Coronary artery (tissue), 2 donors: ENCODE measurements at regions not wholly inside any gene's neighbourhood (a gene's known extent, or its start where the extent isn't known, plus 50 kb on each side); places are given as distances from the start of the nearest gene placed in this dataset.
"Not testable (repeated sequence)": the region's sequence is repeated elsewhere in the genome, so short reads cannot be mapped to it uniquely, and the experiment has no call there.

Source experiments
- DNase-seq: peaks from one replicate; pipeline ENCODE4 v3.0.0-alpha.2; 2017; ENCODE audit warnings: low spot score
- H3K27ac ChIP-seq, 2 donors: fragments of 200-600 bp; sonication (generic); one replicate each; pipeline ENCODE4 v1.5.1; 2016 to 2019
- H3K4me3 ChIP-seq: fragments of 200-600 bp; sonication (generic); 2 replicates; pipeline ENCODE4 v1.5.1; 2016; ENCODE audit warnings: mild to moderate bottlenecking, moderate library complexity
- CTCF ChIP-seq: fragments of 200-600 bp; sonication (generic); IDR thresholded peaks from one replicate; pipeline ENCODE4 v1.5.1; 2019; ENCODE audit warnings: antibody characterized with exemption

- DNase-seq = peak; percentile 52
- Histone ChIP-seq H3K4me3 (no peak overlapping the region), H3K27ac (no peak overlapping the region)
- TF ChIP-seq CTCF = no peak
Observed at GRCh38 chr14:105884808-105885281, 358.5 kb downstream of the TMEM121 start.

GRCh38 chr14:105885561-105886320, 359.4 kb downstream of the TMEM121 start:
- DNase-seq = no peak
- no peak for TF ChIP-seq CTCF
- Histone ChIP-seq H3K27ac (no peak overlapping the region), H3K4me3 (no peak overlapping the region)

- H3K27ac ChIP-seq, H3K4me3 ChIP-seq: not testable (repeated sequence)
- DNase-seq = peak; percentile 31
Observed at GRCh38 chr14:105886791-105887191, 360.4 kb downstream of the TMEM121 start.

- H3K4me3 ChIP-seq = no peak overlapping the region
- no peak overlapping the region for H3K27ac ChIP-seq
- TF ChIP-seq CTCF = no peak
- DNase-seq = peak; percentile 53
Observed at GRCh38 chr14:105887692-105888091, 361.3 kb downstream of the TMEM121 start.

- TF ChIP-seq CTCF = no peak
- peak; percentile 52 for DNase-seq
- Histone ChIP-seq H3K27ac (no peak overlapping the region), H3K4me3 (no peak overlapping the region)
Observed at GRCh38 chr14:105888151-105888550, 361.8 kb downstream of the TMEM121 start.

- no peak overlapping the region for H3K4me3 ChIP-seq
- H3K27ac ChIP-seq = no peak overlapping the region
- DNase-seq = peak; percentile 41
- no peak for TF ChIP-seq CTCF
Observed at GRCh38 chr14:105888784-105889665, 362.6 kb downstream of the TMEM121 start.

GRCh38 chr14:105889666-105890473, 363.5 kb downstream of the TMEM121 start:
- TF ChIP-seq CTCF = no peak
- H3K4me3 ChIP-seq = no peak overlapping the region
- peak; percentile 69 for DNase-seq
- no peak overlapping the region for H3K27ac ChIP-seq
